PC-9 (cell line): ENCODE measurements at regions not wholly inside any gene's neighbourhood (a gene's known extent, or its start where the extent isn't known, plus 50 kb on each side); places are given as distances from the start of the nearest gene placed in this dataset.
"Not testable (repeated sequence)": the region's sequence is repeated elsewhere in the genome, so short reads cannot be mapped to it uniquely, and the experiment has no call there.

ENCODE experiments used
- BruUV-seq: library from RNA; stranded (reverse); fragments of 400-500 nt; replicated peaks from 2 replicates; lab custom pipeline; 2021; lab: Mats Ljungman, UMichigan
- CTCF ChIA-PET: fragments of 300-600 bp; sonication (Branson Sonifier 250); formaldehyde crosslinking; loops from one replicate; lab custom pipeline; 2022; ENCODE audit warnings: antibody characterized with exemption; lab: Charles Lee
- POLR2A ChIA-PET: fragments of 300-600 bp; sonication (Branson Sonifier 250); formaldehyde crosslinking; loops from one replicate; lab custom pipeline; 2022; ENCODE audit warnings: antibody characterized with exemption; ENCODE audit not compliant: unreplicated experiment; lab: Charles Lee
- DNase-seq, 2 experiments: peaks; one replicate each; pipeline versions ENCODE4 v3.0.0 to v3.0.0-alpha.2; 2015 to 2022; ENCODE audit warnings: mixed read lengths in 1 of 2
- H2AFZ ChIP-seq: fragments of 200-600 bp; sonication (generic); 2 replicates; pipeline ENCODE4 v1.8.1; 2017; ENCODE audit warnings: antibody characterized with exemption
- H3F3A ChIP-seq: fragments of 200-600 bp; sonication (generic); 2 replicates; pipeline ENCODE4 v1.8.1; 2017; ENCODE audit warnings: antibody characterized with exemption, mild to moderate bottlenecking, low read depth; ENCODE audit not compliant: insufficient read depth
- H3K27ac ChIP-seq: fragments of 200-600 bp; sonication (generic); 2 replicates; pipeline ENCODE4 v1.6.1; 2016; ENCODE audit warnings: mixed run types
- H3K27me3 ChIP-seq: fragments of 200-600 bp; sonication (generic); 2 replicates; pipeline ENCODE4 v1.6.1; 2016; ENCODE audit warnings: low read depth, mixed run types; ENCODE audit not compliant: insufficient read depth
- H3K36me3 ChIP-seq: fragments of 200-600 bp; sonication (generic); 2 replicates; pipeline ENCODE4 v1.6.1; 2016; ENCODE audit warnings: low read depth, mixed run types
- H3K4me1 ChIP-seq: fragments of 200-600 bp; sonication (generic); replicated peaks from 2 replicates; pipeline ENCODE4 v1.6.1; 2016; ENCODE audit warnings: mixed run types; ENCODE audit not compliant: insufficient read depth
- H3K4me2 ChIP-seq: fragments of 200-600 bp; sonication (generic); 2 replicates; pipeline ENCODE4 v1.6.1; 2017; ENCODE audit warnings: mixed run types
- H3K4me3 ChIP-seq: fragments of 200-600 bp; sonication (generic); 2 replicates; pipeline ENCODE4 v1.6.1; 2016; ENCODE audit warnings: mixed run types
- H3K79me2 ChIP-seq: fragments of 200-600 bp; sonication (generic); 2 replicates; pipeline ENCODE4 v1.6.1; 2017; ENCODE audit warnings: low read depth, mixed run types
- H3K9me2 ChIP-seq: fragments of 200-600 bp; sonication (generic); 2 replicates; pipeline ENCODE4 v1.8.1; 2017; ENCODE audit warnings: mild to moderate bottlenecking; ENCODE audit not compliant: insufficient read depth
- H3K9me3 ChIP-seq: fragments of 200-600 bp; sonication (generic); 2 replicates; pipeline ENCODE4 v1.8.1; 2016; ENCODE audit warnings: low read depth; ENCODE audit not compliant: insufficient read depth
- H4K20me1 ChIP-seq: fragments of 200-600 bp; sonication (generic); 2 replicates; pipeline ENCODE4 v1.8.1; 2017; ENCODE audit not compliant: insufficient read depth
- EZH2 ChIP-seq: fragments of 200-600 bp; sonication (generic); IDR thresholded peaks from 2 replicates; pipeline ENCODE4 v1.8.0; 2017; ENCODE audit warnings: antibody characterized with exemption, low read depth
- intact Hi-C: fragments of 100-400 bp; cut with micrococcal nuclease; formaldehyde crosslinking; loops from one replicate; pipeline ENCODE4 v1.10.0; 2022; ENCODE audit not compliant: unreplicated experiment
- TF ChIP-seq, protein P1 (sequence below): fragments of 200-600 bp; sonication (generic); conservative IDR thresholded peaks from 2 replicates; pipeline ENCODE4 v1.6.1; 2017; ENCODE audit warnings: mixed run types, antibody characterized with exemption, mild to moderate bottlenecking, moderate library complexity

DNA sequence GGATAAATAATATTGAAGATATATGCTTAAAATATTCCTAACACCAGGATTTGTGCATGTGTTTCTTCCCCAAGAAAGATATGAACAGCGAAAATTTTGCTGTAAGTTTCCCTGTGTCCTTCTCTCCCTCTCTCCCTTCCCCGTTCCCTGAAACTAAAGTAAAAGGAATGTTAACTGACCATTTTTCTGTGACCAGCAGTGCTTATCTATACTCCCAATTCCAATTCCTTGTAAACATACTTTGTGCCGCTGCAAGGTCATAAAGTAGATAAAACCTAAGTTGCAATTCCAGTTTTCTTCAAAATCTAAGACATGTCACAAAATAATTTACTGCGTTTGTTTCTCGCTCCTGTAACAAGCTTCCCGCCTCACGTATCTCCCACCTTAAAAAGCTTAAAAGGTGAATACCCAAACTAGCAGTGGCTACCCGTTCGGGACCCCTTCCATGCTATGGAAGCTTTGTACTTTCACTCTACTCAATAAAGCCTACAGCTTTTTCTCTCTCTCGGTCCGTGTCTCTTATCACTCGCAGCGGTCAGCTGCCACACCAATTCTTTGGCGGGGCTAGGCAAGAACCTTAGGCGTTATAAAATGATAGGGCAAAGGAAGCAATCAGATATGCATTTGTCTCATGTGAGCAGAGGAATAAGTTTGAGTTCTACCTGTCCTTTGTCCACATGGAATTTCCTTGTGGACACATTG is 1798.0 kb downstream of the EFNA5 start:
- BruUV-seq, result no TSS peak
- H3K9me2 ChIP-seq, result no peaks in the 10 kb centered on the region
- ChIA-PET POLR2A (no interaction called here), CTCF (no interaction called here)
- DNase-seq, result no peak
- H3K27me3 ChIP-seq, result no peaks in the 10 kb centered on the region
- 0 out of 2 replicates have a peak, but pooled peaks cover 3% of the 10 kb centered on the region for H3K9me3 ChIP-seq
- H3K36me3 ChIP-seq, result no peaks in the 10 kb centered on the region
- H2AFZ ChIP-seq, result no peak overlapping the region
- H3K4me1 ChIP-seq, result no peaks in the 10 kb centered on the region
- no peak overlapping the region for H3K27ac ChIP-seq
- H4K20me1 ChIP-seq, result no peaks in the 10 kb centered on the region
- H3K4me2 ChIP-seq, result no peak overlapping the region
- intact Hi-C loops, result no loop called here
- H3K4me3 ChIP-seq, result no peak overlapping the region
- TF ChIP-seq, protein P1, sequence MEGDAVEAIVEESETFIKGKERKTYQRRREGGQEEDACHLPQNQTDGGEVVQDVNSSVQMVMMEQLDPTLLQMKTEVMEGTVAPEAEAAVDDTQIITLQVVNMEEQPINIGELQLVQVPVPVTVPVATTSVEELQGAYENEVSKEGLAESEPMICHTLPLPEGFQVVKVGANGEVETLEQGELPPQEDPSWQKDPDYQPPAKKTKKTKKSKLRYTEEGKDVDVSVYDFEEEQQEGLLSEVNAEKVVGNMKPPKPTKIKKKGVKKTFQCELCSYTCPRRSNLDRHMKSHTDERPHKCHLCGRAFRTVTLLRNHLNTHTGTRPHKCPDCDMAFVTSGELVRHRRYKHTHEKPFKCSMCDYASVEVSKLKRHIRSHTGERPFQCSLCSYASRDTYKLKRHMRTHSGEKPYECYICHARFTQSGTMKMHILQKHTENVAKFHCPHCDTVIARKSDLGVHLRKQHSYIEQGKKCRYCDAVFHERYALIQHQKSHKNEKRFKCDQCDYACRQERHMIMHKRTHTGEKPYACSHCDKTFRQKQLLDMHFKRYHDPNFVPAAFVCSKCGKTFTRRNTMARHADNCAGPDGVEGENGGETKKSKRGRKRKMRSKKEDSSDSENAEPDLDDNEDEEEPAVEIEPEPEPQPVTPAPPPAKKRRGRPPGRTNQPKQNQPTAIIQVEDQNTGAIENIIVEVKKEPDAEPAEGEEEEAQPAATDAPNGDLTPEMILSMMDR, result no peak
- no peak for TF ChIP-seq EZH2
- no peaks in the 10 kb centered on the region for H3K79me2 ChIP-seq
- no peaks in the 10 kb centered on the region for H3F3A ChIP-seq

DNA sequence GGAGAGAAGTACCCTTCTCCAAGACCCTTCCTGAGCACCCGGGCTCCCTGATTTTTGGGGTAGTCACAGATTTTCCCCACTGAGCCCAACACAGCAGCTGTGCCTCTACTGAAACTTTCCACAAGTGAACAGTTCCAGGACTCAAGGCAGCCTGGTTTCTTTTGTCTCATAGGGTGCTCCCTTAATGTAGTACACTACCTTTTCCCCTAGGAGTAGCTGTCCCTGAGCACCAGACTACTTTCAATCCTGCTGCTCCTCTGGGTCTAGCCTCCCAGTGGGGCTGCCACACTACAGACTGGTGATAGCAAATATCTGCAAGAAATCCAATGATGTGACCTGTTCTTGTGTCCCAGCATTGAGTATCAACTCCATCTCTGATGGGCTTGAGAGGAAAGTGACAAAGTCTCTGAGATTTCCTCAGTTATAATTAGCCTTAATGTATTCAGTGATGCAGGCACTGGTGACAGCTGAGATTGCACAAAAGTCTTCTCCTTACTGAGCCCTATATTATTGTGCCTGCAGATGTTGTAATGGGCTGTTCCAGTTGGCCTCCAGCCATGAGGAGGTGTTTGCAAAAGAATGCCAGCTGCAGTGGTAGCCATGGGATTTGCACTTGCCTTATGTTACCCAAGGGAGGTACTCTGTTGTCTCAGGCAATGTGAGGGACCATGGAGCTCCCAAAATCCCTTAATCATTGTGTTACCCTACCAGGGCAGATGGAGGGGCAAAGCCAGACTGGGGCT is 1802.5 kb downstream of the EFNA5 start:
- ChIA-PET CTCF (no interaction called here), POLR2A (no interaction called here)
- Histone ChIP-seq H3F3A (no peaks in the 10 kb centered on the region), H3K4me3 (no peak overlapping the region), H3K4me2 (no peak overlapping the region), H3K27ac (no peak overlapping the region), H3K4me1 (no peaks in the 10 kb centered on the region), H4K20me1 (no peaks in the 10 kb centered on the region), H3K36me3 (no peaks in the 10 kb centered on the region), H3K79me2 (no peaks in the 10 kb centered on the region), H3K9me2 (no peaks in the 10 kb centered on the region), H3K27me3 (no peaks in the 10 kb centered on the region), H2AFZ (no peak overlapping the region), H3K9me3 (0 out of 2 replicates have a peak, but pooled peaks cover 1% of the 10 kb centered on the region)
- intact Hi-C loops, result no loop called here
- BruUV-seq, result no TSS peak
- no peak for DNase-seq
- TF ChIP-seq, protein P1, result no peak
- no peak for TF ChIP-seq EZH2

DNA sequence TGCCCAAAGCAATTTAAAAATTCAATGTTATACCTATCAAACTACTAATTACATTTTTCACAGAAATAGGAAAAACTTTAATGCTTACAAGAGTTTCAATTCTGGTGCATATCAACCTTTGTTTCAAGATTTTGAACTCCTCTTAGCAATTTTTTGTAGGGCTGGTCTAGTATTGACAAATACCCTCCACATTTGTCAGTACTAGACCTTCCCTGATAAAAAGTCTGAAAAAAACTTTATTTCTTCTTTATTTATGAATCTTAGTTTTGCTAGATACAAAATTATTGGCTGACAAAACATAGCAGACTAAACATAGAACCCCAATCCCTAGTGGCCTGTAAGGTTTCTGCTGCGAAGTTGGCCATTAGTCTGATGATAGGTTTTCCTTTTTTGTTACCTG is 1804.9 kb downstream of the EFNA5 start:
- no peak overlapping the region for H3K27ac ChIP-seq
- no peaks in the 10 kb centered on the region for H3K79me2 ChIP-seq
- ChIA-PET POLR2A (no interaction called here), CTCF (no interaction called here)
- no peaks in the 10 kb centered on the region for H3K9me2 ChIP-seq
- H2AFZ ChIP-seq, result no peak overlapping the region
- H4K20me1 ChIP-seq, result no peaks in the 10 kb centered on the region
- no peak overlapping the region for H3K4me2 ChIP-seq
- H3F3A ChIP-seq, result no peaks in the 10 kb centered on the region
- intact Hi-C loops, result no loop called here
- BruUV-seq, result no TSS peak
- H3K9me3 ChIP-seq, result no peaks in the 10 kb centered on the region
- TF ChIP-seq EZH2, result no peak
- TF ChIP-seq, protein P1, result no peak
- no peaks in the 10 kb centered on the region for H3K27me3 ChIP-seq
- H3K36me3 ChIP-seq, result no peaks in the 10 kb centered on the region
- DNase-seq, result no peak
- H3K4me1 ChIP-seq, result no peaks in the 10 kb centered on the region
- no peak overlapping the region for H3K4me3 ChIP-seq

DNA sequence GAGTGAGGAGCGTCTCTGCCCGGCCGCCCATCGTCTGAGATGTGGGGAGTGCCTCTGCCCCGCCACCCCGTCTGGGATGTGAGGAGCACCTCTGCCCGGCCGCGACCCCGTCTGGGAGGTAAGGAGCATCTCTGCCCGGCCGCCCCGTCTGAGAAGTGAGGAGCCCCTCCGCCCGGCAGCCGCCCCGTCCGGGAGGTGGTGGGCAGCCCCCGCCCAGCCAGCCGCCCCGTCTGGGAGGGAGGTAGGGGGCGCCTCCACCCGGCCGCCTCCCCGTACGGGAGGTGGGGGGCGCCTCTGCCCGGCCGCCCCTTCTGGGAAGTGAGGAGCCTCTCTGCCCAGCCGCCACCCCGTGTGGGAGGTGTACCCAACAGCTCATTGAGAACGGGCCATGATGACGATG is 1811.4 kb downstream of the EFNA5 start:
- H3K27ac ChIP-seq, H3F3A ChIP-seq, intact Hi-C loops, POLR2A ChIA-PET, DNase-seq, H3K27me3 ChIP-seq, H3K79me2 ChIP-seq, CTCF ChIA-PET, BruUV-seq, H3K4me3 ChIP-seq, H3K9me3 ChIP-seq, H3K4me2 ChIP-seq, H3K9me2 ChIP-seq, H3K36me3 ChIP-seq, H2AFZ ChIP-seq, H4K20me1 ChIP-seq, H3K4me1 ChIP-seq: not testable (repeated sequence)
